ENCODE measurements at regions not wholly inside any gene's neighbourhood (a gene's known extent, or its start where the extent isn't known, plus 50 kb on each side); places are given as distances from the start of the nearest gene placed in this dataset.

GRCh38 chr13:76213423-76213904, 577.3 kb downstream of the LMO7 start:
- Mint-ChIP-seq H3K4me1 (peaks cover 11% of the 10 kb centered on the region), H3K4me3 (no peak overlapping the region), H3K36me3 (ENCODE audit: low read depth) (no peaks in the 10 kb centered on the region), H3K27ac (no peak overlapping the region), H3K27me3 (no peaks in the 10 kb centered on the region), H3K9me3 (no peaks in the 10 kb centered on the region)
- intact Hi-C loops (cut with micrococcal nuclease), result no loop called here
- DNase-seq (no peak), ATAC-seq (ENCODE audit: low read depth) (no peak)
- no peak for TF ChIP-seq CTCF (IDR thresholded peaks at IDR 0.05)
- POLR2A ChIA-PET, result no interaction called here
- CTCF ChIA-PET, result no interaction called here

- intact Hi-C loops (cut with micrococcal nuclease), result no loop called here
- H3K4me3 Mint-ChIP-seq, result no peak overlapping the region
- CTCF ChIA-PET, result no interaction called here
- H3K4me1 Mint-ChIP-seq, result peaks cover 11% of the 10 kb centered on the region
- H3K9me3 Mint-ChIP-seq, result no peaks in the 10 kb centered on the region
- POLR2A ChIA-PET, result no interaction called here
- no peak overlapping the region for H3K27ac Mint-ChIP-seq
- no peak for DNase-seq
- no peak for ATAC-seq (ENCODE audit: low read depth)
- no peak for TF ChIP-seq CTCF (IDR thresholded peaks at IDR 0.05)
- H3K27me3 Mint-ChIP-seq, result no peaks in the 10 kb centered on the region
- no peaks in the 10 kb centered on the region for H3K36me3 Mint-ChIP-seq (ENCODE audit: low read depth)
Measured at GRCh38 chr13:76210262-76210661, 574.1 kb downstream of the LMO7 start.

- no peaks in the 10 kb centered on the region for H3K36me3 Mint-ChIP-seq (ENCODE audit: low read depth)
- intact Hi-C loops (cut with micrococcal nuclease), result no loop called here
- no peak overlapping the region for H3K4me3 Mint-ChIP-seq
- POLR2A ChIA-PET, result no interaction called here
- no peak overlapping the region for H3K27ac Mint-ChIP-seq
- H3K9me3 Mint-ChIP-seq, result peaks cover 6% of the 10 kb centered on the region
- no peak for DNase-seq
- H3K4me1 Mint-ChIP-seq, result no peaks in the 10 kb centered on the region
- no peak for TF ChIP-seq CTCF (IDR thresholded peaks at IDR 0.05)
- no peaks in the 10 kb centered on the region for H3K27me3 Mint-ChIP-seq
- CTCF ChIA-PET, result no interaction called here
- no peak for ATAC-seq (ENCODE audit: low read depth)
Measured at GRCh38 chr13:76198568-76199163, 562.5 kb downstream of the LMO7 start.

GRCh38 chr13:76189882-76190519, 553.9 kb downstream of the LMO7 start:
- Mint-ChIP-seq H3K9me3 (no peaks in the 10 kb centered on the region), H3K27me3 (no peaks in the 10 kb centered on the region), H3K4me1 (no peaks in the 10 kb centered on the region), H3K27ac (no peak overlapping the region), H3K36me3 (ENCODE audit: low read depth) (no peaks in the 10 kb centered on the region), H3K4me3 (no peak overlapping the region)
- ChIA-PET POLR2A (no interaction called here), CTCF (no interaction called here)
- intact Hi-C loops (cut with micrococcal nuclease), result no loop called here
- ATAC-seq (ENCODE audit: low read depth) (no peak), DNase-seq (no peak)
- TF ChIP-seq CTCF (IDR thresholded peaks at IDR 0.05), result no peak

- no peak for DNase-seq
- Mint-ChIP-seq H3K4me3 (no peak overlapping the region), H3K27ac (no peak overlapping the region), H3K27me3 (no peaks in the 10 kb centered on the region), H3K9me3 (peaks cover 2% of the 10 kb centered on the region), H3K4me1 (no peaks in the 10 kb centered on the region), H3K36me3 (ENCODE audit: low read depth) (no peaks in the 10 kb centered on the region)
- no peak for TF ChIP-seq CTCF (IDR thresholded peaks at IDR 0.05)
- ChIA-PET CTCF (no interaction called here), POLR2A (no interaction called here)
- ATAC-seq (ENCODE audit: low read depth), result no peak
- intact Hi-C loops (cut with micrococcal nuclease), result no loop called here
Measured at GRCh38 chr13:76175961-76176725, 540.0 kb downstream of the LMO7 start.
